GM18873 (cell line): ENCODE measurements at regions not wholly inside any gene's neighbourhood (a gene's known extent, or its start where the extent isn't known, plus 50 kb on each side); places are given as distances from the start of the nearest gene placed in this dataset.
"Not testable (repeated sequence)": the region's sequence is repeated elsewhere in the genome, so short reads cannot be mapped to it uniquely, and the experiment has no call there.

Experiments used
- ATAC-seq: cut with Tn5 transposase; IDR thresholded peaks from one replicate; pipeline ENCODE4 v1.9.1; 2021; ENCODE audit warnings: mild to moderate bottlenecking, moderate library complexity, moderate number of reproducible peaks; ENCODE audit not compliant: unreplicated experiment, low FRiP score

DNA sequence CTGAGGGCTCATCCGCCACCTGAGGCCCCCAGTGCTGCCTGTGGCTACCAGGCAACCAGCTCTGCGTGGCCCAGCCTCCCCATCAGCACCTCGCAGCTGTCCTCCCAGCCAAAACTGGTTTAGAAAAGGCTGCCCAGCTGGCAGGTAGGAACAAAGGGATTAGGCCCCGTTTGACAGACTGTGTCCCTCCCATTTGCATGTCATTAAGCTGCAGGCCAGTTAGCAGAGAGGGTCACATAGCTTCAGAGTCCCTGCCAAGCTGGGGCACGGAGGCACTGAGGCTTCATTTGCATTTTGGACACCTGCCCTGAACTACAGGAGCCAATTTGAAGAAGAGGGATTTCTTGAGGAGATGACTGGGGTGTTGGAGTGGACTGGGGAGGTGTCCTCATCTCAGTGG, 177.9 kb downstream of the TLE3 start:
- no peak for ATAC-seq

DNA sequence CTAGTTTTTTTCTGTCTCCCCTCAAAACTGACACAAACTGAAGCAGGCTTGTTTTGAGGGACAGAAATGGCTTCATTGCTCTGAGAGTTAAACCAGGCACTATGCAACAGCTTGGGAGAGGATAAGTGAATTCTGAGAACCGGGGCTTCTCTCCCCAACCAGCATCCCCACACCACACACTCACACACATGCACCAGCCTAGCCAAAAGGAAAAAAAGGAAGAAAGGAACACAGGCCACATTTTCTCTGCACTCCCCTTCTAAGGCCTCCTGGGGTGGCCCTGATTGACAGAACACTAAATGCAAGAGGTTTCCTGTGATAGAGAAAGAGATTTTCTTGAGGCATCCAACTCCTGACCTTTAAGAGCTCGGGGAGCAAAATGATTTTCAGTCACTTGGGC, 177.5 kb downstream of the TLE3 start:
- no peak for ATAC-seq

- ATAC-seq = no peak
Measured at GRCh38 chr15:69921626-69922619, 175.8 kb downstream of the TLE3 start.

- no peak for ATAC-seq
Measured at GRCh38 chr15:69924531-69924930, 173.2 kb downstream of the TLE3 start.

- no peak for ATAC-seq
Measured at GRCh38 chr15:69926006-69926405, 171.7 kb downstream of the TLE3 start.

DNA sequence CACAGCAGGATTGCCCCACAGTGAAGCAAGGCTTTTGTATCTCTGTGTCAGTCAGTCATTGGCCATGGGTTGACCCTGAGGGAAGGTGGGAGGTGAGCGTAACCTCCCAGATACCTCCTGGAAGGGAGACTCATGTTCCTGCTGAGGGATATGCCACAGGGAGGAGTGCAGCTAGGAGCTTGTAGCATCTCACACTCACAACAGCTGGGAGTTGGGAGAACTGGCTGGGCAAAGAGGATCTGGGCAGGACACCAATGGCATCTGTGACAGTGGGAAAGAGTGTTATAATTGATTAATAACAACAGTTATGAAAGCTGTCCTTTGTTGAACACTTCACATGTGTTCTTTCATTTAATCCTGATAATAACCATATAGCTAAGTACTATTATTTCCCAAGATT, 171.0 kb downstream of the TLE3 start:
- ATAC-seq = no peak

- ATAC-seq = not testable (repeated sequence)
Measured at GRCh38 chr15:69928890-69929289, 168.8 kb downstream of the TLE3 start.

DNA sequence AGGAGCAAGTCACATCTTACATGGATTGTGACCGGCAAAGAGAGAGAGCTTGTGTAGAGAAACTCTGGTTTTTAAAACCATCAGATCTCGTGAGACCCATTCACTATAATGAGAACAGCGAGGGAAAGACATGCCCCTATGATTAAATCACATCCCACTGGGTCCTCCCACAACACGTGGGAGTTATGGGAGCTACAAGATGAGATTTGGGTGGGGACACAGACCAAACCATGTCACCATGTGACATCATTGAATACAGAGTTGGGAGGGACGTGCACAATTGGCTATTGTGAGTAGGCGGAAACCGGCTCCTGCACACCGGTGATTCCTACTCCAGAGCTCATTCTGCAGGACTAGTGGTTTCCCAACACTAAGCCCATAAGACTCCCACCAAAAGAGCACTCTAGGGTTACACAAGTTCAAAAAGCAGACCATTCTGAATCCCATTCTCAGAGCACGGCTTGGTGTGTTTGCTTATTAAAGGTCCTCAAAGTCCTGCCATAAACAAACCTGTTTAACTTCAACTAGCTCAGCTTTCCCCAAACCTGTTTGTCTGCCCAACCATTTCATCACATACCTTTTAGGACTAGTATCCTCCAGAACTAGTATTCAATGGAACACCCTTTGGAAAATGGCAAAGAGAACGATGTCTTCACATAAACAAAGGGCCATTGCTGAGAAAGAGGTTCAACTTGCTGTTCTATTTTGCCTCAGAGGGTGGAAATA, 167.6 kb downstream of the TLE3 start:
- ATAC-seq = no peak

DNA sequence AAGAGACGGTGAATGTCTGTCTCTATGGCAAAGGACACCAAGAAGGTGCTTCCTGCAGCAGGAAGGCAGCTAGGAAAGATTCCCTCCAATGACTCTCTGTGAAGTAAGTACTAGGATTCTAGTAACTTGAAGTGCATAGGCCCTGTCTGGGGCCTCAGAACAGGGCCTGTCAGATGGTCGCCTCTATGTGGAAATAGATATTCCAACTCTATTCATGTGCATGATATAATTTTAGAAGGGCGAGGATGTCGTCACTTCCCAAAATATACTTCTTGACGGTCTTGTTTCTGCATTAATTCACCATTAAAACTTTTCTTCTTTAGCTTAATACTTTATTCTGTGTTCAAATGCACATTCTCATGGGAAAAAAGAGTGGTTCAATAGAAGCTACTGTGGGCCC, 167.0 kb downstream of the TLE3 start:
- no peak for ATAC-seq

DNA sequence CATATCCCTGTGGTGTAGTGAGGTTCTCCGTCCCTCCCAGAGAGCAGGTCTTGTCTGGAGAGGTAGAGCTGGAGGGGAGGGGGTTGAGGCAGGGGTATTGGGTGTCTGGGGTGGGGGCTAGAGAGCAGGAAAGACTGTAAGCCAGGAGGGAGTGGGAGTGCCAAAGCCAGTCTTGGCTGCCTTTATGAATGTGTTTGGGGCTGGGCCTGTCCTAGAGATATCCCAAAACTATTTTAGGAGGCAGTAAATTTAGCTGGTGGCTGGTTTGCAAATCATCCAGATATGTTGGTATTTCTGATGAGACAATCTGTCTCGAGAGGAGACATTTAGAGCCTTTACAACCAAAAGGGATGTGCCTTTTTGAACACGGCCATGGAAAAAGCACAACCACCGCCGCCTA, 166.6 kb downstream of the TLE3 start:
- no peak for ATAC-seq

GRCh38 chr15:69934607-69935006, 163.1 kb downstream of the TLE3 start:
- no peak for ATAC-seq

GRCh38 chr15:69939513-69940440, 157.9 kb downstream of the TLE3 start:
- no peak for ATAC-seq

GRCh38 chr15:69940441-69941300, 157.0 kb downstream of the TLE3 start:
- no peak for ATAC-seq

GRCh38 chr15:69941301-69941605, 156.5 kb downstream of the TLE3 start:
- no peak for ATAC-seq

GRCh38 chr15:69941706-69942495, 155.8 kb downstream of the TLE3 start:
- ATAC-seq = no peak

- no peak for ATAC-seq
Measured at GRCh38 chr15:69943637-69944036, 154.1 kb downstream of the TLE3 start.

GRCh38 chr15:69945729-69946128, 152.0 kb downstream of the TLE3 start:
- ATAC-seq = no peak

GRCh38 chr15:69946870-69947269, 150.8 kb downstream of the TLE3 start:
- ATAC-seq = no peak

GRCh38 chr15:69947394-69947793, 150.3 kb downstream of the TLE3 start:
- ATAC-seq = no peak
